ENCODE measurements at regions not wholly inside any gene's neighbourhood (a gene's known extent, or its start where the extent isn't known, plus 50 kb on each side); places are given as distances from the start of the nearest gene placed in this dataset.

GRCh38 chr1:47658161-47658920 lies 220.5 kb downstream of the FOXD2 start:
- Histone ChIP-seq H2AFZ (ENCODE audit: low read length) (no peak overlapping the region), H3K4me2 (ENCODE audit: low read depth, low read length, poor library complexity, severe bottlenecking) (no peak overlapping the region), H3K9me2 (replicated peaks; ENCODE audit: low read depth, low read length) (no peaks in the 10 kb centered on the region), H3K4me1 (ENCODE audit: insufficient read depth, low read length, poor library complexity, severe bottlenecking) (no peaks in the 10 kb centered on the region), H3K9ac (ENCODE audit: low read depth, low read length, poor library complexity, severe bottlenecking) (no peak overlapping the region), H3K9me3 (ENCODE audit: insufficient read depth, low read depth, low read length) (no peaks in the 10 kb centered on the region), H3K36me3 (ENCODE audit: insufficient read depth, low read length) (no peaks in the 10 kb centered on the region), H4K20me1 (ENCODE audit: insufficient read depth, low read length, poor library complexity, severe bottlenecking) (no peaks in the 10 kb centered on the region), H3K79me2 (ENCODE audit: insufficient read depth, low read length) (no peaks in the 10 kb centered on the region), H3K27me3 (ENCODE audit: insufficient read depth, low read length, poor library complexity, severe bottlenecking) (no peaks in the 10 kb centered on the region), H3F3A (ENCODE audit: low read depth) (no peaks in the 10 kb centered on the region), H3K4me3 (ENCODE audit: low read length, poor library complexity, severe bottlenecking) (no peak overlapping the region)
- TF ChIP-seq EZH2phosphoT487 (IDR thresholded peaks at IDR 0.05; ENCODE audit: borderline replicate concordance) (no peak), CTCF (conservative IDR thresholded peaks at IDR 0.05; ENCODE audit: low read length) (no peak)

GRCh38 chr1:47659146-47659545 lies 221.3 kb downstream of the FOXD2 start:
- H3K27me3 ChIP-seq (ENCODE audit: insufficient read depth, low read length, poor library complexity, severe bottlenecking), result no peaks in the 10 kb centered on the region
- no peaks in the 10 kb centered on the region for H3K36me3 ChIP-seq (ENCODE audit: insufficient read depth, low read length)
- H3K4me1 ChIP-seq (ENCODE audit: insufficient read depth, low read length, poor library complexity, severe bottlenecking), result no peaks in the 10 kb centered on the region
- H3K79me2 ChIP-seq (ENCODE audit: insufficient read depth, low read length), result no peaks in the 10 kb centered on the region
- H3K9me3 ChIP-seq (ENCODE audit: insufficient read depth, low read depth, low read length), result no peaks in the 10 kb centered on the region
- H2AFZ ChIP-seq (ENCODE audit: low read length), result no peak overlapping the region
- TF ChIP-seq CTCF (conservative IDR thresholded peaks at IDR 0.05; ENCODE audit: low read length) (no peak), EZH2phosphoT487 (IDR thresholded peaks at IDR 0.05; ENCODE audit: borderline replicate concordance) (no peak)
- H3K4me2 ChIP-seq (ENCODE audit: low read depth, low read length, poor library complexity, severe bottlenecking), result no peak overlapping the region
- H3K9me2 ChIP-seq (replicated peaks; ENCODE audit: low read depth, low read length), result no peaks in the 10 kb centered on the region
- no peaks in the 10 kb centered on the region for H4K20me1 ChIP-seq (ENCODE audit: insufficient read depth, low read length, poor library complexity, severe bottlenecking)
- H3K9ac ChIP-seq (ENCODE audit: low read depth, low read length, poor library complexity, severe bottlenecking), result no peak overlapping the region
- H3K4me3 ChIP-seq (ENCODE audit: low read length, poor library complexity, severe bottlenecking), result no peak overlapping the region
- no peaks in the 10 kb centered on the region for H3F3A ChIP-seq (ENCODE audit: low read depth)

GRCh38 chr1:47660622-47661021 lies 222.8 kb downstream of the FOXD2 start:
- Histone ChIP-seq H3K36me3 (ENCODE audit: insufficient read depth, low read length) (no peaks in the 10 kb centered on the region), H3K9me3 (ENCODE audit: insufficient read depth, low read depth, low read length) (no peaks in the 10 kb centered on the region), H3K4me2 (ENCODE audit: low read depth, low read length, poor library complexity, severe bottlenecking) (no peak overlapping the region), H3F3A (ENCODE audit: low read depth) (no peaks in the 10 kb centered on the region), H2AFZ (ENCODE audit: low read length) (no peak overlapping the region), H3K4me1 (ENCODE audit: insufficient read depth, low read length, poor library complexity, severe bottlenecking) (no peaks in the 10 kb centered on the region), H3K9ac (ENCODE audit: low read depth, low read length, poor library complexity, severe bottlenecking) (no peak overlapping the region), H3K79me2 (ENCODE audit: insufficient read depth, low read length) (no peaks in the 10 kb centered on the region), H3K27me3 (ENCODE audit: insufficient read depth, low read length, poor library complexity, severe bottlenecking) (no peaks in the 10 kb centered on the region), H3K4me3 (ENCODE audit: low read length, poor library complexity, severe bottlenecking) (no peak overlapping the region), H3K9me2 (replicated peaks; ENCODE audit: low read depth, low read length) (no peaks in the 10 kb centered on the region), H4K20me1 (ENCODE audit: insufficient read depth, low read length, poor library complexity, severe bottlenecking) (no peaks in the 10 kb centered on the region)
- TF ChIP-seq EZH2phosphoT487 (IDR thresholded peaks at IDR 0.05; ENCODE audit: borderline replicate concordance), result no peak
- TF ChIP-seq CTCF (conservative IDR thresholded peaks at IDR 0.05; ENCODE audit: low read length), result no peak

Measured in Loucy (cell line).